OCI-LY1 (cell line): ENCODE measurements at regions not wholly inside any gene's neighbourhood (a gene's known extent, or its start where the extent isn't known, plus 50 kb on each side); places are given as distances from the start of the nearest gene placed in this dataset.

ENCODE experiments used
- H2AFZ ChIP-seq: fragments of 200-600 bp; sonication (generic), shearing (Covaris generic); 2 replicates; pipeline ENCODE4 v1.6.0; 2014; ENCODE audit warnings: antibody characterized with exemption, mild to moderate bottlenecking, low read length
- H3F3A ChIP-seq: fragments of 200-600 bp; sonication (generic), shearing (Covaris generic); 2 replicates; pipeline ENCODE4 v1.6.0; 2014; ENCODE audit warnings: mild to moderate bottlenecking, antibody characterized with exemption, low read length, moderate library complexity; ENCODE audit not compliant: insufficient read depth
- H3K27ac ChIP-seq: fragments of 200-600 bp; sonication (generic); 2 replicates; pipeline ENCODE4 v1.5.1; 2014; ENCODE audit warnings: low read length, mixed run types, mild to moderate bottlenecking, low read depth; ENCODE audit not compliant: poor library complexity, severe bottlenecking
- H3K27me3 ChIP-seq: fragments of 200-600 bp; sonication (generic); 2 replicates; pipeline ENCODE4 v1.6.0; 2014; ENCODE audit warnings: antibody characterized with exemption, mild to moderate bottlenecking, low read length, moderate library complexity; ENCODE audit not compliant: insufficient read depth
- H3K36me3 ChIP-seq: fragments of 200-600 bp; sonication (generic); 2 replicates; pipeline ENCODE4 v1.6.1; 2014; ENCODE audit warnings: mild to moderate bottlenecking, antibody characterized with exemption, low read length, moderate library complexity, mixed read lengths; ENCODE audit not compliant: insufficient read depth
- H3K4me1 ChIP-seq: fragments of 200-600 bp; sonication (generic); 2 replicates; pipeline ENCODE4 v1.5.1; 2014; ENCODE audit warnings: mild to moderate bottlenecking, low read length, moderate library complexity; ENCODE audit not compliant: insufficient read depth, severe bottlenecking
- H3K4me2 ChIP-seq: fragments of 200-600 bp; sonication (generic), shearing (Covaris generic); 2 replicates; pipeline ENCODE4 v1.6.1; 2014; ENCODE audit warnings: low read length
- H3K4me3 ChIP-seq: fragments of 200-600 bp; sonication (generic); 2 replicates; pipeline ENCODE4 v1.5.1; 2014; ENCODE audit warnings: low read length, low read depth, mild to moderate bottlenecking, mixed read lengths; ENCODE audit not compliant: poor library complexity, severe bottlenecking
- H3K79me2 ChIP-seq: fragments of 200-600 bp; shearing (Covaris generic); 2 replicates; pipeline ENCODE4 v1.6.1; 2016; ENCODE audit warnings: mixed run types, low read length, mixed read lengths; ENCODE audit not compliant: insufficient read depth
- H3K9ac ChIP-seq: fragments of 200-600 bp; sonication (generic), shearing (Covaris generic); 2 replicates; pipeline ENCODE4 v1.6.1; 2014; ENCODE audit warnings: mild to moderate bottlenecking, low read length, mixed read lengths
- H3K9me2 ChIP-seq: fragments of 200-600 bp; sonication (generic), shearing (Covaris generic); 2 replicates; pipeline ENCODE4 v1.6.1; 2014; ENCODE audit warnings: low read depth, mild to moderate bottlenecking, low read length, mixed read lengths
- H3K9me3 ChIP-seq: fragments of 200-600 bp; shearing (Covaris generic); 2 replicates; pipeline ENCODE4 v1.6.1; 2014; ENCODE audit warnings: low read length, mixed read lengths
- H4K20me1 ChIP-seq: fragments of 200-600 bp; sonication (generic), shearing (Covaris generic); 2 replicates; pipeline ENCODE4 v1.6.0; 2016; ENCODE audit warnings: mild to moderate bottlenecking, low read length; ENCODE audit not compliant: insufficient read depth
- EZH2 ChIP-seq: fragments of 200-600 bp; sonication (generic), shearing (Covaris generic); IDR thresholded peaks from 2 replicates; pipeline ENCODE4 v1.8.0; 2017; ENCODE audit warnings: borderline replicate concordance, mixed run types, mild to moderate bottlenecking, antibody characterized with exemption, low read length, moderate library complexity, mixed read lengths
- TF ChIP-seq, protein P1 (sequence below): fragments of 200-600 bp; sonication (generic), shearing (Covaris generic); IDR thresholded peaks from 2 replicates; pipeline ENCODE4 v1.5.1; 2017; ENCODE audit warnings: mild to moderate bottlenecking, antibody characterized with exemption, low read length, moderate library complexity, mixed read lengths

GRCh38 chr19:27905074-27905473 lies 1307.9 kb downstream of the UQCRFS1 start:
- Histone ChIP-seq H3K27me3 (no peaks in the 10 kb centered on the region), H3K4me3 (no peak overlapping the region), H3K27ac (no peak overlapping the region), H3K79me2 (no peaks in the 10 kb centered on the region), H3K9me2 (no peaks in the 10 kb centered on the region), H3F3A (no peaks in the 10 kb centered on the region), H3K9me3 (no peaks in the 10 kb centered on the region), H2AFZ (no peak overlapping the region), H3K4me1 (no peaks in the 10 kb centered on the region), H3K9ac (no peak overlapping the region), H4K20me1 (no peaks in the 10 kb centered on the region), H3K36me3 (no peaks in the 10 kb centered on the region), H3K4me2 (no peak overlapping the region)
- TF ChIP-seq, protein P1, sequence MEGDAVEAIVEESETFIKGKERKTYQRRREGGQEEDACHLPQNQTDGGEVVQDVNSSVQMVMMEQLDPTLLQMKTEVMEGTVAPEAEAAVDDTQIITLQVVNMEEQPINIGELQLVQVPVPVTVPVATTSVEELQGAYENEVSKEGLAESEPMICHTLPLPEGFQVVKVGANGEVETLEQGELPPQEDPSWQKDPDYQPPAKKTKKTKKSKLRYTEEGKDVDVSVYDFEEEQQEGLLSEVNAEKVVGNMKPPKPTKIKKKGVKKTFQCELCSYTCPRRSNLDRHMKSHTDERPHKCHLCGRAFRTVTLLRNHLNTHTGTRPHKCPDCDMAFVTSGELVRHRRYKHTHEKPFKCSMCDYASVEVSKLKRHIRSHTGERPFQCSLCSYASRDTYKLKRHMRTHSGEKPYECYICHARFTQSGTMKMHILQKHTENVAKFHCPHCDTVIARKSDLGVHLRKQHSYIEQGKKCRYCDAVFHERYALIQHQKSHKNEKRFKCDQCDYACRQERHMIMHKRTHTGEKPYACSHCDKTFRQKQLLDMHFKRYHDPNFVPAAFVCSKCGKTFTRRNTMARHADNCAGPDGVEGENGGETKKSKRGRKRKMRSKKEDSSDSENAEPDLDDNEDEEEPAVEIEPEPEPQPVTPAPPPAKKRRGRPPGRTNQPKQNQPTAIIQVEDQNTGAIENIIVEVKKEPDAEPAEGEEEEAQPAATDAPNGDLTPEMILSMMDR: no peak
- TF ChIP-seq EZH2: no peak

- H3K27ac ChIP-seq: no peak overlapping the region
- no peaks in the 10 kb centered on the region for H3K79me2 ChIP-seq
- no peak overlapping the region for H3K4me2 ChIP-seq
- H4K20me1 ChIP-seq: no peaks in the 10 kb centered on the region
- no peaks in the 10 kb centered on the region for H3F3A ChIP-seq
- TF ChIP-seq EZH2: no peak
- TF ChIP-seq, protein P1: no peak
- no peaks in the 10 kb centered on the region for H3K9me3 ChIP-seq
- H3K4me1 ChIP-seq: no peaks in the 10 kb centered on the region
- H3K9me2 ChIP-seq: no peaks in the 10 kb centered on the region
- H2AFZ ChIP-seq: no peak overlapping the region
- no peaks in the 10 kb centered on the region for H3K27me3 ChIP-seq
- no peaks in the 10 kb centered on the region for H3K36me3 ChIP-seq
- no peak overlapping the region for H3K9ac ChIP-seq
- H3K4me3 ChIP-seq: no peak overlapping the region
These were observed 1311.9 kb downstream of the UQCRFS1 start for GRCh38 chr19:27901078-27901477.

DNA sequence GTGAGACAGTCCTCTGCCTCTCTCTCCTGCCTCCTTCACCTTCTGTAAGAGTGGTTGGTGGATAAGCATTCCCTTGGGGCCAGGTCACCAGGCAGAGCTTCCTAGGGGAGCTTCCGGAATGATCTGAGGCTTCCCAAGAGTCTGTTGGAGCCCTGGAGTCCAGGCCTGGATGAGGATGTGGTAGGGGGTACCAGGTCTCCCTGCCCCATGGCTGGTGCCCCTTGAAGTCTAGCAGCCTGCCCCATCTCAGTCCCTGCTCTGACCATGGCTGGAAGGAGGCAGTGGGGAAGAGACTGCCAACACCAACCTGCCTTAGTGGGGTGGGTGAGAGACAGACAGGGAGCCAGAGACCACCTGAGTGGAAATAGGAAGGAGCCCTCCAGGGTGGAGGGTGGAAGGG lies 1316.9 kb downstream of the UQCRFS1 start:
- no peaks in the 10 kb centered on the region for H3K9me2 ChIP-seq
- H3K4me3 ChIP-seq: no peak overlapping the region
- no peaks in the 10 kb centered on the region for H3K36me3 ChIP-seq
- H3K27me3 ChIP-seq: no peaks in the 10 kb centered on the region
- H3K9ac ChIP-seq: no peak overlapping the region
- no peaks in the 10 kb centered on the region for H3K4me1 ChIP-seq
- H4K20me1 ChIP-seq: no peaks in the 10 kb centered on the region
- H3K79me2 ChIP-seq: no peaks in the 10 kb centered on the region
- H3F3A ChIP-seq: no peaks in the 10 kb centered on the region
- no peak for TF ChIP-seq EZH2
- TF ChIP-seq, protein P1: no peak
- H3K9me3 ChIP-seq: no peaks in the 10 kb centered on the region
- H3K4me2 ChIP-seq: no peak overlapping the region
- no peak overlapping the region for H3K27ac ChIP-seq
- no peak overlapping the region for H2AFZ ChIP-seq
